ENCODE measurements at regions not wholly inside any gene's neighbourhood (a gene's known extent, or its start where the extent isn't known, plus 50 kb on each side); places are given as distances from the start of the nearest gene placed in this dataset.

GRCh38 chr22:23397008-23397612 lies 183.0 kb downstream of the IGLL1 start:
- TF ChIP-seq CTCF (IDR thresholded peaks at IDR 0.05; ENCODE audit: low read length) (no peak), EZH2 (optimal IDR thresholded peaks at IDR 0.05; ENCODE audit: low read depth, low read length) (no peak), EZH2phosphoT487 (IDR thresholded peaks at IDR 0.05; ENCODE audit: low read length) (no peak)
